IMR-90 (cell line): ENCODE measurements at regions not wholly inside any gene's neighbourhood (a gene's known extent, or its start where the extent isn't known, plus 50 kb on each side); places are given as distances from the start of the nearest gene placed in this dataset.

Source experiments
- ATAC-seq: fragments of 200-7000 bp; cut with Tn5 transposase; 2 replicates; pipeline ENCODE4 v1.9.1; 2020; ENCODE audit warnings: low read depth, mild to moderate bottlenecking, moderate library complexity
- BruUV-seq: library from RNA; stranded (reverse); fragments of 400-500 nt; replicated peaks from 2 replicates; lab custom pipeline; 2021; lab: Mats Ljungman, UMichigan
- CTCF ChIA-PET: fragments of 300-600 bp; formaldehyde crosslinking; extraction: SDS; loops from one replicate; lab custom pipeline; 2021; ENCODE audit warnings: antibody characterized with exemption; lab: Yijun Ruan, JAX
- POLR2A ChIA-PET: fragments of 300-600 bp; sonication (Branson Sonifier 250); formaldehyde crosslinking; loops from one replicate; lab custom pipeline; 2022; ENCODE audit warnings: antibody characterized with exemption; ENCODE audit not compliant: unreplicated experiment; lab: Charles Lee
- DNase-seq: peaks from one replicate; pipeline ENCODE4 v3.0.0; 2013
- H2AFZ ChIP-seq: replicated peaks from 2 replicates; pipeline ENCODE3; 2013; ENCODE audit warnings: low read length, mild to moderate bottlenecking; ENCODE audit not compliant: poor library complexity
- H2AK5ac ChIP-seq: 2 replicates; pipeline ENCODE4 v1.6.1; 2013; ENCODE audit warnings: low read depth, low read length, inconsistent platforms
- H2AK9ac ChIP-seq: replicated peaks from 2 replicates; pipeline ENCODE3; 2013; ENCODE audit warnings: mild to moderate bottlenecking, low read depth, low read length, moderate library complexity; ENCODE audit not compliant: poor library complexity
- H2BK120ac ChIP-seq: 2 replicates; pipeline ENCODE4 v1.6.1; 2013; ENCODE audit warnings: low read depth, low read length, inconsistent platforms
- H2BK15ac ChIP-seq: 3 replicates; pipeline ENCODE4 v1.6.1; 2013; ENCODE audit warnings: low read depth, low read length, inconsistent platforms
- H2BK20ac ChIP-seq: 2 replicates; pipeline ENCODE4 v1.6.1; 2013; ENCODE audit warnings: low read depth, mild to moderate bottlenecking, inconsistent platforms, low read length, moderate library complexity
- H2BK5ac ChIP-seq: 2 replicates; pipeline ENCODE4 v1.6.1; 2013; ENCODE audit warnings: mild to moderate bottlenecking, low read depth, low read length, inconsistent platforms; ENCODE audit not compliant: poor library complexity, severe bottlenecking
- H3K14ac ChIP-seq: replicated peaks from 2 replicates; pipeline ENCODE4 v1.6.1; 2013; ENCODE audit warnings: low read depth, low read length, inconsistent platforms
- H3K18ac ChIP-seq: 2 replicates; pipeline ENCODE4 v1.6.1; 2013; ENCODE audit warnings: low read depth, low read length, control low read depth
- H3K23ac ChIP-seq: 2 replicates; pipeline ENCODE4 v1.6.1; 2013; ENCODE audit warnings: low read depth, low read length, inconsistent platforms
- H3K27ac ChIP-seq: 2 replicates; pipeline ENCODE4 v1.5.1; 2013; ENCODE audit warnings: mild to moderate bottlenecking, control low read depth, low read length; ENCODE audit not compliant: insufficient read depth
- H3K27me3 ChIP-seq: 2 replicates; pipeline ENCODE4 v1.6.1; 2013; ENCODE audit warnings: low read length; ENCODE audit not compliant: control insufficient read depth, insufficient read depth
- H3K36me3 ChIP-seq: 2 replicates; pipeline ENCODE4 v1.6.1; 2013; ENCODE audit warnings: low read length, mixed read lengths; ENCODE audit not compliant: control insufficient read depth, insufficient read depth
- H3K4ac ChIP-seq: 2 replicates; pipeline ENCODE4 v1.6.1; 2013; ENCODE audit warnings: low read depth, low read length, inconsistent platforms
- H3K4me1 ChIP-seq: 2 replicates; pipeline ENCODE4 v1.6.1; 2013; ENCODE audit warnings: low read length, mixed read lengths; ENCODE audit not compliant: control insufficient read depth, insufficient read depth
- H3K4me2 ChIP-seq: 2 replicates; pipeline ENCODE4 v1.6.1; 2013; ENCODE audit warnings: low read depth, mild to moderate bottlenecking, control low read depth, low read length, moderate library complexity
- H3K4me3 ChIP-seq: 2 replicates; pipeline ENCODE4 v1.5.1; 2013; ENCODE audit warnings: low read depth, mild to moderate bottlenecking, control low read depth, low read length, moderate library complexity; ENCODE audit not compliant: insufficient read depth
- H3K56ac ChIP-seq: 2 replicates; pipeline ENCODE4 v1.6.1; 2013; ENCODE audit warnings: low read length, inconsistent platforms; ENCODE audit not compliant: insufficient read depth; ENCODE audit errors: extremely low read depth
- H3K79me1 ChIP-seq, 2 experiments: 2 replicates each; pipeline ENCODE4 v1.6.1; 2013; ENCODE audit warnings: low read length in 2 of 2, inconsistent platforms in 1 of 2, low read depth in 1 of 2
- H3K9ac ChIP-seq: 2 replicates; pipeline ENCODE4 v1.6.1; 2013; ENCODE audit warnings: low read depth, low read length, control low read depth
- H3K9me1 ChIP-seq: 2 replicates; pipeline ENCODE4 v1.6.1; 2013; ENCODE audit warnings: low read length, inconsistent platforms; ENCODE audit not compliant: insufficient read depth
- H3K9me3 ChIP-seq: 2 replicates; pipeline ENCODE4 v1.6.1; 2013; ENCODE audit warnings: low read length; ENCODE audit not compliant: control insufficient read depth, insufficient read depth
- H4K20me1 ChIP-seq: 2 replicates; pipeline ENCODE4 v1.6.1; 2013; ENCODE audit warnings: low read length, inconsistent platforms; ENCODE audit not compliant: insufficient read depth
- H4K5ac ChIP-seq: 2 replicates; pipeline ENCODE4 v1.6.1; 2013; ENCODE audit warnings: mild to moderate bottlenecking, low read depth, low read length, control low read depth
- H4K8ac ChIP-seq, 2 experiments: 2 replicates each; pipeline ENCODE4 v1.6.1; 2013; ENCODE audit warnings: low read depth in 2 of 2, low read length in 2 of 2, control low read depth in 1 of 2, inconsistent platforms in 1 of 2
- H4K91ac ChIP-seq: 2 replicates; pipeline ENCODE4 v1.6.1; 2013; ENCODE audit warnings: low read depth, low read length, inconsistent platforms; ENCODE audit not compliant: insufficient read depth
- FOS ChIP-seq: fragments of 150-350 bp; IDR thresholded peaks from 2 replicates; pipeline ENCODE4 v1.6.1; 2016; ENCODE audit warnings: low read depth, low read length
- MXI1 ChIP-seq: IDR thresholded peaks from 2 replicates; pipeline ENCODE4 v1.6.1; 2012; ENCODE audit warnings: low read depth, mild to moderate bottlenecking, low read length, moderate library complexity, borderline replicate concordance
- NFE2L2 ChIP-seq: fragments of 150-350 bp; IDR thresholded peaks from 2 replicates; pipeline ENCODE4 v1.6.1; 2016; ENCODE audit warnings: low read depth, mild to moderate bottlenecking, low read length
- RFX5 ChIP-seq: IDR thresholded peaks from 2 replicates; pipeline ENCODE4 v1.8.0; 2012; ENCODE audit warnings: low read depth, mild to moderate bottlenecking, low read length, moderate library complexity
- WGBS, 2 experiments: methylation state at CpG; one replicate each; pipeline versions ENCODE4 v1.1.5 to v1.1.7; 2013; ENCODE audit warnings: missing lambda C conversion rate in 2 of 2; ENCODE audit not compliant: insufficient read length in 1 of 2; ENCODE audit errors: extremely low coverage in 2 of 2; 5-methylcytosine and 5-hydroxymethylcytosine counted together
- dilution Hi-C: fragments of 300-500 bp; cut with HindIII; formaldehyde crosslinking; loops from one replicate; pipeline ENCODE4 v1.14.3; 2018; ENCODE audit warnings: low sequenced_read_pairs; ENCODE audit not compliant: unreplicated experiment
- in situ Hi-C: fragments of 300-500 bp; cut with MboI; formaldehyde crosslinking; loops from 3 replicates; pipeline ENCODE4 v1.14.3; 2019; ENCODE audit warnings: low sequenced_read_pairs, inconsistent platforms, mixed read lengths
- intact Hi-C: fragments of 100-400 bp; cut with micrococcal nuclease; formaldehyde crosslinking; loops from 2 replicates; pipeline ENCODE4 v1.10.0; 2022

DNA sequence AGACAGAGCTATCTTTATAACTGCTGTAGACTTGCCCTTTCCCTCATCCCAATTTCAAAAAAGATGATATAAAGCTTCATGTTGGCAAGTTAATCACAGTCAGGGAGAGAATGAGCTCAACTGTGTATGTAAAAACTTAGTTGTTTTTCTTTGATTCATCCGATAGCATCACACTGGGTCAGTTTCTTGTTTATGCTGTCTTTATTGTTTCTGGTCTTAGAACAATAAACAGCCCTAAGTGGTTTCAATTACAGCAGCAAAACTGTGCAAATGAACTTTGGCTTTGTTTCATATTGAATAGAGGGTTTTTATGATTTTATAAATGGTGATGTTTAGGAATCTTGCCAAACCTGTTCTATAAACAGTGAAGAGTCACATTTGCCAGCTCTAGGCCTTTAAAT is 423.8 kb upstream of the CXADR start:
- no peak overlapping the region for H3K4me2 ChIP-seq
- no peak overlapping the region for H3K18ac ChIP-seq
- no peak overlapping the region for H2BK5ac ChIP-seq
- no peak overlapping the region for H4K5ac ChIP-seq
- TF ChIP-seq FOS (no peak), RFX5 (no peak), MXI1 (no peak), NFE2L2 (no peak)
- H2AK5ac ChIP-seq, result no peak overlapping the region
- H3K36me3 ChIP-seq, result no peaks in the 10 kb centered on the region
- no peaks in the 10 kb centered on the region for H3K79me1 ChIP-seq
- H3K9me3 ChIP-seq, result no peaks in the 10 kb centered on the region
- H2BK120ac ChIP-seq, result no peak overlapping the region
- no peak overlapping the region for H3K56ac ChIP-seq
- no peaks in the 10 kb centered on the region for H3K4me1 ChIP-seq
- no peak overlapping the region for H3K4ac ChIP-seq
- no peak overlapping the region for H3K4me3 ChIP-seq
- no peak overlapping the region for H3K23ac ChIP-seq
- H2BK20ac ChIP-seq, result no peak overlapping the region
- CTCF ChIA-PET, result no interaction called here
- ATAC-seq (no peak), DNase-seq (no peak)
- dilution Hi-C loops, result no loop called here
- H2BK15ac ChIP-seq, result no peak overlapping the region
- BruUV-seq, result no TSS peak
- no peaks in the 10 kb centered on the region for H4K20me1 ChIP-seq
- no CpG with 5 or more reads among the region's 1 CpG for WGBS, 2 experiments
- no peak overlapping the region for H4K91ac ChIP-seq
- in situ Hi-C loops, result no loop called here
- no peaks in the 10 kb centered on the region for H3K27me3 ChIP-seq
- H4K8ac ChIP-seq, result no peak overlapping the region
- H3K9me1 ChIP-seq, result no peaks in the 10 kb centered on the region
- H3K9ac ChIP-seq, result no peak overlapping the region
- intact Hi-C loops, result no loop called here
- no peak overlapping the region for H3K14ac ChIP-seq
- H2AK9ac ChIP-seq, result no peak overlapping the region
- no peak overlapping the region for H3K27ac ChIP-seq
- POLR2A ChIA-PET, result no interaction called here
- no peak overlapping the region for H2AFZ ChIP-seq
